ENCODE measurements at regions not wholly inside any gene's neighbourhood (a gene's known extent, or its start where the extent isn't known, plus 50 kb on each side); places are given as distances from the start of the nearest gene placed in this dataset.
"Not testable (repeated sequence)": the region's sequence is repeated elsewhere in the genome, so short reads cannot be mapped to it uniquely, and the experiment has no call there.

DNA sequence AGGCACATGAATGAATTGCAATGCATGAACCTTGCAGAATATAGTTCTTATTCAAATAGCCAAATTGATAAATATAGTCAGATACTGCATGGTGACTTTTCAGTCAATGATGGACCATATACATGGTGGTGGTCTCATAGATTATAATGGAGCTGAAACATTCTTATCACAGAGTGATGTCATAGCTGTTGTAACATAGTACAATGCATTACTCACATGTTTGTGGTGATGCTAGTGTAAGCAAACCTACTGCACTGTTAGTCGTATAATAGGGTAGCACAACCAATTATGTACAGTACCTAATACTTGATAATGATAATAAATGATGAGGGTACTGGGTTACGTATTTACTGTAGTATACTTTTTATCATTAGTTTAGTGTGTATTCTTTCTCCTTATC lies 280.3 kb downstream of the BCAT1 start:
- no peak for DNase-seq (ENCODE audit: low spot score)

DNA sequence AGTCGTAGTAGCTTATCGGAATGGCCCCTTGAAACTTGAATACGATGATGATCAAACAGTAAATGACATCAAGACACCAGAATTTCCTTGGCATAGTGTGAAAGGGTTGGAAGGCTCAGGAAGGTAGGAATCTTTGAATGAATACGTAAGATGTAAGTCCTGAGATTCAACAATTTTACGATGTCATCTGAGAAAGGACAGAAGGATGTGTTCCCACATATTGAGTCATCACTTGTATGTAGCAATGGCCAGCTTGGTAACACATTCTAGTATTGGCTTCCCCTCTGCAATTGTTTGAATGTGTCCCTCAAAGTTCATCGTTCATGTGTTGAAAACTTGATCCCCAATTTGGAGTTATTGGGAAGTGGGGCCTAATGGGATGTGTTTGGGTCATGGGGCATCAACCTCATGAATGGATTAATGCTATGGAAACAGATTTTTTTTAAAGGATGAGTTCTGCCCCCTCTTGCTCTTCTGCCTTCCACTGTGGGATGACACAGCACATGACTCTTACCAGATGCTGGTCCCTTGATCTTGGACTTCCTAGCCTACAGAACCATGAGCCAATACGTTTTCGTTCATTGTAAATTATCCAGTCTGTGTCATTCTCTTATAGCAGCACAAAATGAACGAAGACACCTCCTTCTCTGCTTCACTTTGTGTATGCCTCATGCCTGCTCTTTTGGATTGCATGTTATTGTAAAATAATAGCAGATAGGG lies 284.6 kb downstream of the BCAT1 start:
- no peak for DNase-seq (ENCODE audit: low spot score)

DNA sequence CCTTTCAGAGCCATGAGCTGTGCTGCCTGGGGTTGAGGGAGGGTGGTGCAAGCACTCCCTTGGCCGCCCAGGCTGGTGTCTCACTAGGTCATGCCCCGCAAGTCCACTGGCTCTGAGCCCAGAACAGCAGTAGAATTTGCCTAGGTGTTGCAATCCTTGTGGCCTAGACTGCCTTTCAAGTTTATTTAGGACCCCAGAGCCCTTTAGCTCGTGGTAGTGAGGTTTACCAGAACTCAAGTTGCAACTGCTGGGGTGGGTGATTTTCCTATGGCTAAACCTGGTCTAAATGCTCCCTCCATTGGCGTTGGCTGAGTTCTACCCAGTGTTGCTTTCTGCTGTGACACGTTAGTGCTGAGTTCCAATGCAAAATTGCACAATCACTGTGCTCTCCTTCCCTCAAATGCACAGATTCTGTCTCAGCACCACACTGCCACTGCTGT lies 287.2 kb downstream of the BCAT1 start:
- DNase-seq (ENCODE audit: low spot score) = no peak

DNA sequence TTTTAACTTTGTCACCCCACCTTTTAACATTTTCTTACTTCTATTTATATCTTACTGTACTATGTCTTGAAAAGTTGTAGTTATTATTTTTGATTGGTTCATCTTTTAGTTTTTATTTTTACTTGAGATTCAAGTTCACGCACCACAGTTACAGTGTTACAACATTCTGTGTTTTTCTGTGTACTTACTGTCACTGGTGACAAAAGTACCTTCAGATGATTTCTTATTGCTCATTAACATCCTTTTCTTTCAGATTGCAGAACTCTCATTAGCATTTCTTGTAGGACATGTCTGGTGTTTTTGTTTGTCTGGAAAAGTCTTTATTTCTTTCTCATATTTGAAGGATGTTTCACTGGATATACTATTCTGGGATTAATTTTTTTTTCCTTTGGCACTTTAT lies 289.9 kb downstream of the BCAT1 start:
- no peak for DNase-seq (ENCODE audit: low spot score)

DNA sequence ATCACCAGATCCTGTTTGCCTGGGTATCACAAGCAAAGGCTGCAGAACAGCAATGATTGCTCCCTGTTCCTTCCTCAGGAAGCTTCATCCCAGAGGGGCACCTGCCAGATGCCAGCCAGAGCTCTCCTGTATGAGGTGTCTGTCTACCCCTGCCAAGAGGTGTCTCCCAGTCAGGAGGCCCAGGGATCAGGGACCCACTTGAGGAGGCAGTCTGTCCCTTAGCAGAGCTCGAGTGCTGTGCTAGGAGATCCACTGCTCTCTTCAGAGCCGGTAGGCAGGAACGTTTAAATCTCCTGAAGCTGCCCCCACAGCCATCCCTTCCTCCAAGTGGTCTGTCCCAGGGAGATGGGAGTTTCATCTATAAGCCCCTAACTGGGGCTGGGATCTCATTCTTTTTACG lies 294.6 kb downstream of the BCAT1 start:
- not testable (repeated sequence) for DNase-seq (ENCODE audit: low spot score)

DNA sequence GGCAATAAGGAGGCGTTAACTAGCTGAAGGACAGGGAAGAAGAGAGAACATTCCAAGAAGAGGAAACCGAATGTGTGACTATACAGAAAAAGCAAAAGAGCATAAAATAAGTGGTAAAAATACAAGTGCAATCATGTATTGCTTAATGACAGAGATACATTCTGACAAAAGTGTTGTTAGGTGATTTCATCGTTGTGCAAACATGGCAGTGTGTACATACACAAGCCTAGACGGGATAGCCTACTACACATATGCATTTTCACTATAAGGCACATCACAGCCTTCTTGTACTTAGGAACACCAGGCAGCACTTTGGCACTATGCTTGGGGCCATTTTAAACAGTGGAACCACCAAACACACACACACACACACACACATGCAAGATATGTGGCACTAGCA lies 299.3 kb downstream of the BCAT1 start:
- DNase-seq (ENCODE audit: low spot score) = no peak

DNA sequence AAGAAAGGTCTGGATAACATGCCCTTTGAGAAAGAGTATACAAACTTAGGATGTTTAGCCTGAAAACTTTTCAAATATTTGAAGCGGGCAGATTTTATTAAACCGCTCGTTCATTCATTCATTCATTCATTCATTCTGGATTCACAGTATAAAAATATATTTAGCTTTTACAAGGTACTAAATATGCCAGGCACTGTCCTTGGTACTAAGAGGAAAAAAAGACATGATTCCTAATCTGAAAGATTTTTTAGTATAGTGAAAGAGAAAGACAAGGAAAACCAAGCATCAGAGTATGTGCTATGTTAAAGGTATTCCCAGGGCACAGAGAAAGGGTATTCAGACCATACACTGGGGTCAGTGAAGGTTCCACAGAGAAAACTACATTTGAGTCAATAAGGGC lies 299.7 kb downstream of the BCAT1 start:
- no peak for DNase-seq (ENCODE audit: low spot score)

DNA sequence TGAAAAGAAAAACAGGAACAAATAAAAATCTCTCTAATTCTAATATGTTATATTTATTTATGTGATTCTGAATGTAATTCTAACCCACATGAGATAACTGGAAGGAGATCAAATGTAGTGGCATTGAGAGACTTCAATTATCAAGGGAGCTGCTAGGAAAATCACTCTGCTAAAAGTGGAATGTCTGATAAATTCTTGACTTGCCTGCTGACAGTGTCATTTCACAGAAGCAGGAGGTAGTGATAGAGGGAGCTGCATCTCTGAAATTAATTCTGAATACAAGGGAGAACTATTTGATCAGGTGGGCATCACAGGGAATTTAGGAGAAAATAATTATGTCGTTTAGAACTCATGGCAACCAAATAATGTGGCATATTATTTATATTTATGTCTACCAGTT lies 303.6 kb downstream of the BCAT1 start:
- DNase-seq (ENCODE audit: low spot score) = no peak

DNA sequence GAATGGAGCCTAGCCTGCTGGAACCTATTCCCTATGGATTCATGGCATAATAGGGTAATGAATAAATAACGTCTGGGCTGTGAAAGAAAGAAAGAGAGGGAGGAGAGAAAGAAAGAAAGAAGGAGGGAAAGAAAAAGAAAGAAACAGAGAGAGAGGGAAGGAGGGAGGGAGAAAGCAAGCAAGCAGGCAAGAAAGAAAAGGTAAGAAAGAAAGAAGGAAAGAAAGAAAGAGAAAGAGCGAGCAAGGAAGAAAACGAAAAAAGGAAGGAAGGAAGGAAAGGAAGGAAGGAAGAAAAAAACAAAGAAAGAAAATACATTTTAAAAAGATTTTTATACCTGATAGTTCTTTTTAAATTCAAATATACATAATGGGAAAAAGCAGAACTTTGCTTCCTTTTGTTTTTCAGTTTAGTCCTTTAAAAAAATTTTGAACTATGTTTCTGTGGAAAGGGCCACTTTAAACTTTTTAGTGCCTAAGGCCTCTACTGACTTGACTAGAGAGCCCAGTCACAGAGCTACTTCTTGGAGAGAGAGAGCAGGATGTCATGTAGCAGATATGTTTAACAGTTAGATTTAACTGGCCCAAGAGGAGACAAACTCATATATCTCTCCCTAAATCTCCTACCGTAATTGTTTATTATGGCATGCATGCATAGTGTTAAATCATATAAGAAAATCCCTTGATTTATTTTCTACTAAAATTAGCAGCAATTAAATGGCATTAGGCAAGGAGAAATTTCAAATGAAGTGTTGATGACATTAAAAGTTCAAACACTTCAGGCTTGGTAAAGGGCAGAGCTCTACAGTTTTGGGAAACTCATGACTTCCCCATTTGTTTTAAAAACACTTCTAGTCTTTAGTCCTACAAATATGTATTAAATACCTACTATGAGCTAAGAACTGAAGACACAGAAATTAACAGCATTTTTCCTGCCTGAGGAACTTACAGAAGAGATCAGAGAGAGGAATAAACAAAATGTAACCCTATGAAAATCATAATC lies 305.5 kb downstream of the BCAT1 start:
- no peak for DNase-seq (ENCODE audit: low spot score)

DNA sequence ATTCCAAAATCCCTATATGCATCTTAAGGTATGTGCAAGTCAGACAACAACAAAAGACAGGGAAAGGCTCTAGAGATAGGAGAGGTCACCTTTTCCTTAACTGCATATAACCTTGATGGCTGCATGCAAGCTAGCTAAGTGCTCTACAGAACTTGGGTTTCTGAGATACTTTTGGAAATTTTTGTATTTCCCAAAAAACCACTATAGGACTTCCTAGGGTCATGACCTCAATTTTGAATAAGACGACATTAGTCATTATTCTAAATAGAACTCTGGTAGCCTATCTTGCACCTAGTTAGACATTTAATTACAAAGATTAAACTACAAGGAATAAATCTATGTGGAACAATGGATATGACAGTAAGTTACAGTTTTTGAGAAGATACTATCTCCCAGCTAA lies 309.3 kb downstream of the BCAT1 start:
- no peak for DNase-seq (ENCODE audit: low spot score)

DNA sequence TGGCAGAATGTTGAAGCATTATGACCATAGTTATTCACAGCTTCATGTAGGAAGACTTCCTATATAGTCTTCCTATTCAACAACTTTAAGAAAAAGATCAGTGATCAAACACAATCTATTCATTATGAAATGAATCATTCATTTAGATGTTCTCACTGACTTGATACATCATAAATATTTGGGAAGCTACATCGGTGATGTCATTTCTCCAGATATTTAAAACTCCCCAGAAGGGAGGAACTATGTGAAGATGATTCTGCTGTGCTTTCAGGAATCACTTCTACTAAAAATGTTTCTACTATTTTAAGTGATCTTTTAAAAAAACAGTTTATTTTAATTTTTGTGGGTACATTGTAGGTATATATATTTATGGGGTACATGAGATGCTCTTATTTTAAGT lies 316.4 kb downstream of the BCAT1 start:
- DNase-seq (ENCODE audit: low spot score) = no peak

DNA sequence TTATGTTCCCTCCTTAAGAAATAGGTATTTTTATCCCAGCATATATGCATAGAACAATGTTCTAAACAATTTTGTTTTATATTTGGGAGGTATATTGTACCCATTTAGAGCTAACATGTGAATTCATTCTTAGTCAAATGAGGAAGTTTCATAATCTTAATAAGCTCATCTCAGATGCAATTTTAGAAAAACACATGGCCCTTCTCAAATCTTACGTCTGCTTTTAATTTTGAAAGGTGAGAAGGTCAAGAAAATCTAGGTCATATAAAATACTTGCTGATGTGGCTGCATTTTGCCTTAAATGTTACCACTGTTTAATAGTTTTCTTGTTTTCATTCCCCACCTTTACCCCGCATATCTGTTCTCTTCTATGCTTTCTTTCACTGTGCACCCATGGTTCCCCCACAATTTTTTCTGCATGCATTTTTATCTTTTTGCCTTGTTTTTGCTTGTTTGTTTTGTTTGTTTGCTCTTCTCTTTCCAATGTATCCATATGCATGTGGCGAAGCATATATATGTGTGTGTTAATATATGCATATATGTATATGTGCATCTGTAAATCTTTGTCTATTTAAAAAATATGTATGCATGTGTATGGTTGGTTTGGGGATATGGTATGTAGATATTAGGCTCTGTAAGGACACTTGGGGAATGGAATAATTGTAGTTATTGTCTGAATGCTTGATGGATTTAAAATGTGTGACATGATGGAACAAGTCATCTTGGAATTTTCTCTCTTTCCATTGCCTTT lies 317.1 kb downstream of the BCAT1 start:
- no peak for DNase-seq (ENCODE audit: low spot score)

DNA sequence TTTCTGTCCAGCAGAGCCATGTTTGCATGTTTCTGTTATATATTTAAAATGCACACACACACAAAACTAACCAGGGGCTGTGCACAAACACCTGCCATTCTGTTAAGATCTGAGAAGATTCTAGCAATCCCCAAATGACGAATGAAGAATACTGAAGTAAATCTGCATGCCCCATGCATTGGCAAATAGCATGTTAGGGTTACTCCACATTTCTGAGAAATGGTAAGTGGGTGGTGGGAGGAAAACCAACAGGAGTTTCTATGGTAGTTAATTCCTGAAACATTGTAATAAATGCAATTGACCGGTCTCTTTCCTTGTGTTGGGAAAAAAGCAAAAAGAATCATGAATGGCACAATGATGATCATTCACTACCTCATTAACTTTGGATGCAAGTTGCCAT lies 318.0 kb downstream of the BCAT1 start:
- no peak for DNase-seq (ENCODE audit: low spot score)

DNA sequence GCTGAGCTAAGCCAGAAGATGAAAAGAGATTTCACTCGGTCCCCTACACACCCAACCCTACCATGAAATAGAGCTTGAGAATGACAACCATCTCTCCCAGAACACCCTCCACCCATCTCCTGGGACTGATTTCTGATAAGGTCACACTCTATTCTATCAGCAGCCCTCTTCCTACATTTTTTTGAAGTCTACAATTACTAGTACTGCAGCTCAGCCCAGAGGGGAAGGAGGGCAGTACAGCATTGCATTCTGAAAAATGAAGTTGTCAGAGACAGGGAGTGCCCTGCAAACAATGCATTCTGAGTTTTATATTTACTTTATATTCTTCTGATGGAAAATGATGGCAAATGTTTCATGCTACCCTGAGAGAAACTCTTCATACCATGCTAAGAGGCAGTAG lies 318.5 kb downstream of the BCAT1 start:
- no peak for DNase-seq (ENCODE audit: low spot score)

DNA sequence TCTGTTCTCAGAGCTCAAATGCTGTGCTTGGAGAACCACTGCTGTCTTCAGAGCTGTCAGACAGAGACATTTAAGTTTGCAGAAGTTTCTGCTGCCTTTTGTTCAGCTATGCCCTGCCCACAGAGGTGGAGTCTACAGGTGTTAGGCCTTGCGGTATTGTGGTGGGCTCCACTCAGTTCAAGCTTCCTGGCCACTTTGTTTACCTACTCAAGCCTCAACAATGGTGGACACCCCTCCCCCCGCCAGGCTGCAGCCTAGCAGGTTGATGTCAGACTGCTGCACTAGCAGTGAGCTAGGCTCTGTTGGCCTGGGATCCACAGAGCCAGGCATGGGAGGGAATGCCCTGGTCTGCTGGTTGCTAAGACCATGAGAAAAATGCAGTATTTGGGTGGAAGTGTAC lies 323.8 kb downstream of the BCAT1 start:
- DNase-seq (ENCODE audit: low spot score) = no peak

DNA sequence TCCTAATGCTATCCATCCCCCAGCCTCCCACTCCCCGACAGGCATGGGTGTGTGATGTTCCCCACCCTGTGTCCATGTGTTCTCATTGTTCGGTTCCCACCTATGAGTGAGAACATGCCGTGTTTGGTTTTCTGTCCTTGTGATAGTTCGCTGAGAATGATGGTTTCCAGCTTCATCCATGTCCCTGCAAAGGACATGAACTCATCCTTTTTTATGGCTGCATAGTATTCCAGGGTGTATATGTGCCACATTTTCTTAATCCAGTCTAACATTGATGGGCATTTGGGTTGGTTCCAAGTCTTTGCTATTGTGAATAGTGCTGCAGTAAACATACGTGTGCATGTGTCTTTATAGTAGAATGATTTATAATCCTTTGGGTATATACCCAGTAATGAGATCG lies 328.9 kb downstream of the BCAT1 start:
- not testable (repeated sequence) for DNase-seq (ENCODE audit: low spot score)

DNA sequence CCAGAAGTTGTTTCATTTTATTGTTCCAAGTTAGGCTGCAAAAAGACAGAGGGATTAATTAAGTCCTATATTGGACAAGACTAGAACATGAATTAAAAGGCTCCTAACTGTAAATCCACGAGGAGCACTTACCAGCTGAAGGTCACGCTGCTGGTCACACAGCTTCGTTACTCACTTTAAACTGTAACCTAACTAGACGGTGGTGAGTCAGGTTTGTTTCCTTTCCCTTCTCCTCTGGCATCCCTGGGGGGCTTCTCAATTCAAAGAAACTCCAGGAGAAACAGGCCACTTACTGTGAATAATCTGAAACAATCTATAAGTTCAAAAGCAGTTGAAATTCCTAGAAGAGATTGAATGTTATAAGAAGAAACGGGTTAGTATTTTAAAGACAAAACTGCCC lies 331.4 kb downstream of the BCAT1 start:
- no peak for DNase-seq (ENCODE audit: low spot score)

DNA sequence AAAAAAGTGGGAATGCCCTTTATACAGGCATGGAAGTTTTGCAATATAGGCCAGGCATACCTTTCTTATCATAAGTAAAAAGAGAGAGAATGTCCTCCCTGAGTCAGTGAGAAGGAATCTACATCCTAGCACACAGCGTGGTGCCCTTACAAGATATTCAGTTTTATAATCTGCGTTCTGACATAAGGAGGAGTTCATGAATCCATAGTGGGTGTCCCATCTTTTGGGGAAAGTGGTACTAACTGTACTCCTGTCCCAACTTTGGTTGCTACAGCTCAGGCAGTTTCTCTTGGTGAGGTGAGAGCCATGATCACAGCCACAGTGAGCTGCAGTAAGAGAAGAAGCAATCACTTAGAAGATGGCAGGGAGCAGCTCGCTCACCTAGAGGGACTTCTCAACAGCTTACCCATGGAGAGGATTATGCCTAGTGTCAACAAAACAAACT lies 332.9 kb downstream of the BCAT1 start:
- no peak for DNase-seq (ENCODE audit: low spot score)

DNA sequence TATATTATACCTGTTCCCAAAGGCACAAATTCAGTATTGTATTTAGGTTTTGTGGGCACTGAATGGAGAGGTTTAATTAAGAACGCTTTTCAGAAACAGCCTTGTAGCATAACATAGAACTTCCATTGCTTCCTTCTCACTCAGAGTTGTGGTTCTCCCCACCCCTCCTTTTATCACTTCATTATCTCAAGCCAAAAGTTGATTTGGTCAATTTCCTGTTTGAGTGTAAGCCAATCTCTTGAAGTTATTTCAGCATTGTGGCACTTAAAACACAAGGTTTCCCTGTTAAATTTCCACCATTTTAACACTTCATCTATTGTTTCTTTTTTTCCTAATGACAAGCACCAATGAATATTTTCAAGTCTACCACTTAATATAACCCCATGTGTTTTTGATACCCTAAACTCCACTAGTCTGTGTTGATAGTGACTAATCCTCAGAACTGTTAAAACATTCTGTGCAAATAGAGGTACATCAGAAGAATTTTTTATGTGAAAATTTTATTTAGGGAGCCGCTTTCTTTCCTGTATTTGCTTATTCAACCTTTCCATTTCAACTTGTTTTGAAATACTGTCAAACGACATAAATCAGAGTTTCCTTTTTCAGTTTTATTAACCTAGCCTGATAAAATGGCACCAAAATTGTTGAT lies 340.1 kb downstream of the BCAT1 start:
- no peak for DNase-seq (ENCODE audit: low spot score)

DNA sequence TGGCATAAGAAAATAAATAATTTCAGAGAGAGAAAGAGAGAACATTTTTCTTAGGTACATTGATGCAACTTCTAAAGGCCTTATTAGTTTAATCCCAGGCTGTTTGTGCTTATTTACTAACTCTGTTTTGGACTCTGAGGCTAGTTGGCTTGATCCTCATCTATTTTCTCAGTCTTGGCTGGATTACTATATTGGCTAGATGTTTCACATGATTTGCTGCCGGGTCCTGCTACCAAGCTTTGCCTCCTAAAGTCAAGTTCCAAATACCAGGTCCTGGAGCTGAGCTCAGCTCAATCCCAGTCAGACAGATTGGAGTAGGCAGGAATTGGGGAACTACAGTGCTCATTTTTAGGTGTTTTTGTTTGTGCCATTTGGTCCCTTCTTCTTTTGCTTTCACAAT lies 340.8 kb downstream of the BCAT1 start:
- DNase-seq (ENCODE audit: low spot score) = no peak

DNA sequence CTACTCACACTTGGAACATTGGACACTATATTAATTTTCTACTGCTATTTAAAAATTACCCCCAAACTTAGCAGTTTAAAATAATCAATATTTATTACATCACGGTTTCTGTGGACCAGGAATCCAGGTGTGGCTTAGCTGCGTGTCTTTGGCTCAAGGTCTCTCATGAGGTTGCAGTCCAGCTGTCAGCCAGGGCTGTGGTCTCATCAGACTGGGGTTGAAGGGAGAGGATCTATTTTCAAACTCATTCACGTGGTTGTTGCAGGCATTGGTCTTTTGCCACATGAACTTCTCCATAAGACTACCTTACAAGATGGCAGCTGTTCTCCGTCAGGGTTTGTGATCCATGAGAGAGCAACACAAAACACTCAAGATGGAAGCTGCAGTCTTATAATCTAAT lies 343.0 kb downstream of the BCAT1 start:
- DNase-seq (ENCODE audit: low spot score) = no peak

DNA sequence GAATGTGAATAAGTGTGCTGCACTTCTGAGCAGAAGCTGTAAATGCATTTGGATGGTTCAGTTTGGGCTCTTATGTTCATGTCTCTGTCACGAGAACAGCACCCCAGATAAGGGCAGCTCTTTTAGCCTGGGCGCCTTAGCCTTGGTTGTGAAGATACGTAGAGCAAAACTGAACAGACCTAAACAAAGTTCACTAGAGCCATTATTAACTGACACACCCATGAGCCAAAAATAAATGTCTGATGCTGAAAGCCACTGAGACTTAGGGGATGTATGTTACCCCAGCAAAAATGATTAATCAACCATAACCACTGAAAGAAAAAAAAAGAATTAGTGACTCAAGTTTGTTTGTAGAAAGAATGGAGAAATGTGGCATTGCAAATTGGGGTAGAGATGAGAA lies 343.4 kb downstream of the BCAT1 start:
- no peak for DNase-seq (ENCODE audit: low spot score)
